Stimulated activated CD8-positive, alpha-beta memory T cell treated with anti-CD3 and anti-CD28 coated beads, Interleukin-2, amount 100 ng/mL, for 48 hours (primary cell): ENCODE measurements at regions not wholly inside any gene's neighbourhood (a gene's known extent, or its start where the extent isn't known, plus 50 kb on each side); places are given as distances from the start of the nearest gene placed in this dataset.

Experiments used
- DNase-seq, 2 donors: peaks; one replicate each; pipeline ENCODE4 v3.0.0-alpha.2; 2020; ENCODE audit warnings: low read depth in 2 of 2

DNA sequence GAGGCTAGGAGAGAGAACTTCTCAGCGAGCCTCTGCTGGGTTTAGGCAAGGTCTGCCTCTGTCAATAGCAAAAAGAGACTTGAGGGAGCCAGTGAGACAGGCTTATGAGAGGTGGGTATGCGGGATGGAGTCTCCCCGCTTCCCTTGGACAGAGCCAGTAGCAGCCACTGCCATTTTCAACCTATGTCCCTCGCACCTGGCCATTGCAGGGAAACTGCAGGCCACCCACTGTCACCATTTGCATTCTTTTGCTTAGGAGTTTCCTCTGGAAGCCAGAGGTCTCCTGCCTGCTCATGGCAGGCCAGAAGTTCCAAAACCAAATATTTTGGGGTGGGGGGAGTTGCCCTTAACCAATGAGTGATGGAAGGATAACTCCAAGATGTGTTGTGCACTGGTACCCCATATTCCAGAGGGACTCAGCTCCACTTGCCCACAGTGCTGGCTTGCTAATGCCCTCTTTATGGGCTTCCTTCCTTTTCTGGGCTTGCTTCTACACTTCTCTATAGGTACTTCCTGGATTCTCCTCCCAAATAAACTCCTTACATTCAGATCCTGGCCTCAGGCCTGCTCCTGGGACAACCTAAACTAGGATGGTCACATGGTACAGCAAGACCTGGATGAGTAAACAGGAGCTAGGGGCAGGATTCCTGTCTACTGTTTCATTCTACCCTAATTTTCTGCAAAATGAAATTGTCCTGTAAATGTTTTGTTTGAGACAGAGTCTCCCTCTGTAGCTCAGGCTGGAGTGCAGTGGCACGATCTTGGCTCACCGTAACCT lies 108.9 kb upstream of the PROK2 start:
- DNase-seq = no peak

- DNase-seq = no peak
Observed at GRCh38 chr3:71893122-71893521, 108.2 kb upstream of the PROK2 start.

- DNase-seq = no peak
Observed at GRCh38 chr3:71891483-71891882, 106.5 kb upstream of the PROK2 start.

DNA sequence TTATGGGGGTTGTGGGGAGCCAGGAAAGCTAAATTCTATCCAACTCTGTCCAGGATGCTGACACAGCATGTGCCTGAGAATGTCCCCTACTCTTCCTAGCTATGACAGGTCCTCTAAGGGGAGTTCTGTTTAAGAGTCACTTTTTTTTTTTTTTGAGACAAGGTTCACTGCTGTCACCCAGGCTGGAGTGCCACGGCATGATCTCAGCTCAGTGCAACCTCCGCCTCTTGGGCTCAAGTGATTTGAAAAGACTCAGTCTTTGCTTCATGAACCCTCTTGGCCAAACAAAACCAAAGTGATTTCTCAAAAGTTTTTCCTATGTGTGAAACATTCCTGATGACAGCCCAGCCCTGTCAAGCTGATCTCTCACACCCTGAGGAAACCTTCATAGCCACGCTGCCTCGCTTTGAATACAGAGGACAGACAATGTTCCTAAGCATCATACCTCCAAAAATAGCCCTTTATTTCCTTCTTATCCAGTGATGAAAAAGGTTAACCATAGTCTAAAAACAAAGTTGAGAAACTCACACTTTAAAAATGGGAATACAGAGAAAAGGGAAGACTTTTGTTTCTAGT lies 105.5 kb upstream of the PROK2 start:
- no peak for DNase-seq

DNA sequence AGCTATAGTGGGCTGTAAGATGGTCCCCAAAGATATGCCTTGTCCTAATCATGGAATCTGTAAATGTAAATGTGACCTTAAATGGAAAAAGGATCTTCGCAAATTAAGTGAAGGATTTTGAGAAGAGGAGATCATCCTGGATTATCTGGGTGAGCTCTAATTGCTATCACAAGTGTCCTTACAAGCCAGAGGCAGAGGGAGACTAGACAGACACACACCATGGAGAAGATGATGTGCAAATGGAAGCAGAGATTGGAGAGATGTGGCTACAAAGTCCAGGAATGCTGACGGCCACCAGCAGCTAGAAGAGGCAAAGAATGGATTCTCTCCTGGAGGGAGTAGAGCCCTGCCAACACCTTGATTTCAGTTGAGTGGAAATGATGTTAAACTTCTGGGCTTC lies 102.3 kb upstream of the PROK2 start:
- DNase-seq = no peak

DNA sequence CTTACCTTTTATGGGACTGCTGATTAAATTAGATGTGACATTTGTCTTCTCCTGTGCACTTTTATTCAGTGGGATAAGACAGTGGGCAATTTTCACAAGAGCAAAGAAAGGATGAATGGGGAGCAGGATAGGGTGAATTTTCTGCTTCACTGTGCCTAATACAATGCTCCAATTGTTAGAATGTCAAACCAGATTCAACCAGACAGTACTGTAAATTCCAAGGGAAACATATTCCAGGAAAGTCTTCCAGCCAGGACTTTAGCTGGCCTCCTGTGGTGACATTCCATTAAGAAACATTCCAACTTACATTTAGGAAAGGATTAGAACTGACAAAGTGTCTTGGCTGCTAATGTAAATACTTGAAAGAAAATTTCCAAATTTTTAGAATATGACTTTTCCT lies 100.1 kb upstream of the PROK2 start:
- no peak for DNase-seq

DNA sequence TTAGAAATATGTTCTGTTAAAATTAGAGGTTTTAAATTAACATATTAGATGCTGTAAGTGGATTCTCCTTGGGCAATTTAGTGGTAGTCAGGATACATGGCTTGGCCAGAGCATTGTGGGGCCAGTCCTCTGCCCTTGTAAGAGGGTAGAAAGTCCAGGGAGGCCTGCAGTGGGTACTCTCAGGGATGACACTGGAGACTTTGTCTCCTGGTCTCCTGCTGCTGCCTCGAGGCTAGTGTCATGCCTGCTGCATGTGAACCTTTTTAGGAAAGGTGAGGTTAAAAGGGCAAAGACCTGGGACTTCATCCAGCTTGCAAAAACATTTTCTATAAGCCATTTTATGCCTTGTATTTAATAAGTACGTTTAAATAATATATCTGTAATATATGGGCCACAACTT lies 96.8 kb upstream of the PROK2 start:
- DNase-seq = no peak

DNA sequence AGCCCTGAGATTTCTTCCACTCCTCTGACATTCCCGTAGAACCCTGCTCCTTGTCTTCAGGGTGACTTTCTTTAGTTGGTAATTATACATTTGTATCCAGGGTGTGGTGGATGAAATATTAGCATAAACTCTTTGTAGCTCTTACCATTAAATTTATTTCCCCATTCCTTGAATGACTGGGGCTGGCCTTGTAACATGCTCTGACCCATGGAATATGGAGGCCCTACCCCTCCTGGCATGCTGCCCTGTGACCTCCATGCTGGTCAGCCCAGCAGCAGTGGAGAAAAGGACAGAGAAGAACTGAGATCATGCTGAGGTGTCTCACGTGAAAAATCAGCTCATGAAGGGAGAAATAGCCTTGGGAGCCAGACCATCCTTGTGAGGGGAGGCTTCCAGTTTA lies 96.1 kb upstream of the PROK2 start:
- DNase-seq = no peak

DNA sequence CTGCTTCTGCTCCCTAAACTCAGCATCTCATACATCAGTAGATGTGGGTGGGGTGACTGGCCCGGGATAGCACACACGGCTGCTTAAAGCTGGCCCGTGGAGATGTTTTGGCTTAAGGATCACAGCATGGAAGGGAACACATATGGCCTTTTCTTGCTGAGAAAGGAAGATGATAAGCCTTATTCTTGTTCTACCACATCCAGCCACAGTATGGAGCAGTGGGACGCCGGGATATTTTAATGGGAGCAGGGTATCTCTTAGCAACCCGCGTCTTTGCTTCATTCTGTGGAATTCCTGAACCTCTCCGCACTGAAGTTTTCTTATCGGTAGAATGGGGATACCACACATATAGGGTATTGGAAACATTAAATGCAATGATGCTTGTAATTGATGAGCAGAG lies 94.1 kb upstream of the PROK2 start:
- no peak for DNase-seq

DNA sequence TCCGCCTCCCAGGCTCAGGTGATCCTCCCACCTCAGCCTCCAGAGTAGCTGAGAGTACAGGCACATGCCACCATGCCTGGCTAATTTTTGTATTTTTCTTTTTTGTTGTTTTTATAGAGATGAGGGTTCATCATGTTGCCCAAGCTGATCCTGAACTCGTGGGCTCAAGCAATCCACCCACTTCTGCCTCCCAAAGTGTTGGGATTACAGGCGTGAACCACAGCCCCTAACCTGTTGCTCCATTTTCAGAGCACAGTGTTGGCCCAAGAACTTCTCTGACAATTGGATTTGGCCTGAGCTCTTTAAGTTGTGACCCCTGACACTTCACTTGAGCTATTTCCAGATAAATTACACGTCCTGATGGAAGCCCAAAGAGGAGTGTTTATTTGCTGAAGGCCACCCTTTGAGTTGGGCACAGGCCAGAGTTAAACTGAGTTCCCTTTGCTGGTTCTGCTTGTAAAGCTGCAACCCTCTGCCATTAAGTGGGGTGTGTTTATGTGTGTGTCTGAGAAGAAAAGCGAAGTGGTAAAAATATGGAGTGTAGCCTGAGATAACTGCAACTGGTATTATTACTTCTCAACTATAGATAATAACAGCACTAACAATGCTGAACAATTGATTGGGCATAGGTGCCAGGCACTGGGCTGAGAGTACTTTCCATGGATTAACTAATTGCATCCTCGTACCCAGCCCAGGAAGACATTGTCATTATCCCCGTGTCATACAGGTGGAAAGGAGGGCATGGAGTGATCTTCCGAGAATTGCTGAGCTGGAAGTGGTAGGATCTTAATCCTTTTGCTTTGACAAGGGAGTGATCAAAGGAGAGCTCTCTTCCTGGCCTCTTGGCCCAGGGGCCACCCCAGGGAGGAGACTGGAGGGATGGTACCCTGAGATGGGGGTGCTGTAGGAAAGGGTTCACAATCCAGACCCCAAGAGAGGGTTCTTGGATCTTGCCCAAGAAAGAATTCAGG lies 91.5 kb upstream of the PROK2 start:
- no peak for DNase-seq

DNA sequence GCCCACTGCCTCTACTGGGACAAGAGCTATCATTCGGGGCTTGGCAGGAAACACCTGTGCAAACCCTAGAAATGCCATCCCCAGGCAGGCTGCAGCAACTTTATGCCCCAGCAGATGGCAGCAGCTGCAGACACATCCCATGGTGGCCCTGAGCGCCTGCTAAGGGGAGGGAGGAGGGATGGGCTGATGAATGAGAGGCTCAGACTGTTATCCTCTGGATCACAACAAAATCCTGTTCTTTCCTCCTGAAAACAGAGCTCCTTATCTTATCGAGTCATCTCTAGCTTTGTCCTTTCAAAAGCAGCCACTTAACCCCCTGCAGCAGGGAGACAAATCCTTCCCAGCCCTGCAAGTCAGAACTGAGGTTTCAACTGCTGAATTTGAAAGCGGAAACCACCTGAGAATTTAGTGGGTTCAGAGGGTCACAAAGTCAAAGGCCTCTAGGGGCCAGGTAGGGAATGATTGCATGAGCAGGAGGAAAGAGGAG lies 90.6 kb upstream of the PROK2 start:
- DNase-seq = peak; percentile 67 to 70

DNA sequence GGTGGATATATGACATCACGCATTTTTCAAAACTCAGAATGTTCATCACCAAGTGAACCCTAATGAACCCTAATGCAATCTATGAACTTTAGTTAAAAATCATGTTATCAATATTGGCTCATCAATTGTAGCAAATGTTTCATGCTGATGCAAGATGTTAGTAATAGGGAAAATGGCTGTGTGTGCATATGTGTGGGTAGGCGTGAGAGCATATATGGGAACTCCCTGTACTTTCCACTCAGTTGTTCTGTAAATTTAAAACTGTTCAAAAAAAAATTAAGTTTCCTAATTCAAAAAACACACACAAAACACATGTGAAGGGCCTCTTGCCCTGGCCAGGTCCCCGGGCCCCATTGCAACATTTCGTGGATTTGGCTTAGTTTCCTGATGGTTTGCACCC lies 89.7 kb upstream of the PROK2 start:
- no peak for DNase-seq

DNA sequence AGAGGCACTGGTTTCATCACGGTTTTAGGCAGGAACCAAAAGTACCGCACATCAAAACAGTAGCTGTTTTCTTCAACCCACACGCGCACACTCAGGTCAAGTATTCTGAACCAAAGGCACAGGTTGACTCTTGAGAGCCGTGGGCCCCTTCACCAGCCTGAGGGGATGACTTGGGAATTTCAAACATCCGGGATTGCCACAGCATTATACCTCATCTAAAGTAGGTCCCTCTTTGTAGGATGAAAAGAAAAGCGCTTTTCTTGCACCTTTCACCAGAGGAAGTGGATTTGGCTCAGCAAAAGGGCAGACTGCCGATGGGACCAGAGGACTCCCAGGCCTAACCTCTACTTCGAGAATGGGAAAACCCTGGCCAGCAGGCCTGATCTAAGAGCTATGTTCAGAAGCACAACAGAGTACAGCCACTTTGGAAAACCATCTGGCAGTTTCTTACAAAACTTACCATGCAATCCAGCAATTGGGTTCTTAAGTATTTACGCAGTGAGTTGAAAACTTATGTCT lies 88.2 kb upstream of the PROK2 start:
- no peak for DNase-seq

DNA sequence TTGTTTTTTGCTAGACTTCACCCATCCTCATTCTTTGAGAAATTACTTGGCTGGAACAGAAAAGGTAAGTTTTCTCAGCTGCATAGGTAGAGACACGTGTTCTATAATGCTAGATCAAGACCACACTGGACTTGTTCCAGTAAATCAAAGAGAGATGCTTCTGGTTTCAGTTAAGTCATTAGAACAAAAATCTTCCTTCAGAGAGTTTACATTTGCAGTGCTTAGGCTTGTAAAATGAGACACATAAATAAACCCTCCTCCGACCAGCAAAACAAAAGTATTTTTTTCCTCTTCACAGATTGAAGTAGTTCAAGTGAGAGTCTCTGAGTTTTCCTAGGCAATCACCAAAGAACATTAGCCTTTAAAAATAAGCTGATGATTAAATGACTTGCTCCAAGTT lies 87.3 kb upstream of the PROK2 start:
- no peak for DNase-seq

GRCh38 chr3:71870966-71871512 lies 86.1 kb upstream of the PROK2 start:
- DNase-seq = no peak

- no peak for DNase-seq
Observed at GRCh38 chr3:71868876-71869275, 83.9 kb upstream of the PROK2 start.

DNA sequence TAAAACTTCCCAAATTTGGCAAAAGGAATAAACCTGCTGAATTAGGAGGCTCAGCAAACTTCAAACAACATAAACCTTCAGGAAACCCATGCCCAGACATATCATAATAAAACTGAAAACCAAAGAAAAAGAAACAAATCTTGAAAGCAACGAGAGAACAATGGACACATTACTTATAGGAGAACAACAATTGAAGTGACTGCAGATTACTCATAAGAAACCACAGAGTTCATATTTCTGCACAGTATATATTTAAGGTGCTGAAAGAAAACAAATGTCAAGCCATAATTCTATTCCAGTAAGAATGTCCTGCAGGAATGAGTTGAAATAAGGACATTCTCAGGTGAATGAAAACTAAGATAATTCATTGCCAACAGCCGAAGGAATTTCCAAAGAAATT lies 80.8 kb upstream of the PROK2 start:
- DNase-seq = no peak

- no peak for DNase-seq
Observed at GRCh38 chr3:71863563-71864190, 78.7 kb upstream of the PROK2 start.

GRCh38 chr3:71862371-71863140 lies 77.6 kb upstream of the PROK2 start:
- no peak for DNase-seq

DNA sequence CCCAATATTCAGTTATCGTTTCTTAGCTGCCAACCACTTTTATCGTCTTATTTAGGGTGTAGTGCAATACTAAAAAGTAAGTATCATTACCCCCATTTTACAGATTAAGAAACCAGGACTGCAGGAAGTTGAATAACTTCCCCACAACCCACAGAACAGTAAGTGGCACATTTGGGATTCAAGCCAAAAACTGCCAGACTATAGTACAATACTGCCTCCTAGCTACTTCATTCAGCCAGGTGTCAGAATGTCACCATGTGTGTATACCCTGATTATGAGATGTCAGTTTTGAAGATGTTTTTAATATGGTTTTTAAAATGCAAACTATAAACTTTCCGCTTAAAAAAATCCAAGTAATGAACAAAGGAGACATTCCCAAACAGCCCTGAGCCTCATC lies 74.2 kb upstream of the PROK2 start:
- DNase-seq = no peak
